ENCODE measurements at regions not wholly inside any gene's neighbourhood (a gene's known extent, or its start where the extent isn't known, plus 50 kb on each side); places are given as distances from the start of the nearest gene placed in this dataset.

- H3K4me3 ChIP-seq: no peak overlapping the region
- H3K27ac ChIP-seq: no peak overlapping the region
- H3K27me3 ChIP-seq (replicated peaks; ENCODE audit: insufficient read depth): no peaks in the 10 kb centered on the region
- no peak for TF ChIP-seq CTCF (IDR thresholded peaks at IDR 0.05)
- DNase-seq (ENCODE audit: low spot score) (no peak), ATAC-seq (ENCODE audit: insufficient number of reproducible peaks, low FRiP score, low read depth) (no peak)
- H3K4me1 ChIP-seq (ENCODE audit: control insufficient read depth in 1 of 2, low read depth in 2 of 2): no peaks in the 10 kb centered on the region
- H3K36me3 ChIP-seq: no peaks in the 10 kb centered on the region
- no peaks in the 10 kb centered on the region for H3K9me3 ChIP-seq
Observed at GRCh38 chr14:28138341-28138740, 628.2 kb upstream of the FOXG1 start.

DNA sequence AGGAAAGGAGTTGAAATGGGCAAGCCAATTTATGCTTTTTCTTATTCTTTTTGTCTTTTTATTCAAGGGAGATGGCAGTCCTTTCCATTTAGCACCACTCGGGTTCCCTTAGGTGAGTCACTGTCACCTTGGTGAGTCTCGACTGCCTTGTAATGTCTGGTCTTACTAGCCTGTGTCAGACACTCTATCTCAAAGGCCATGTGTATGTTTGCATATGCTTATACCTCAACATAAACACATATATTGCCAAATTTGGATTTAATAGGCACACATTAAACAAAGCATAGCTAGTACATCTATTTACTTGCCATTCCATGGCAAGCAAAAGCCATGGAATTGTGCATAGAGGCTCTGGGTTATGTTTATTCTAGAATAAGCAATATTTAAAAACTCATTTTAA lies 624.9 kb upstream of the FOXG1 start:
- no peak for TF ChIP-seq CTCF (IDR thresholded peaks at IDR 0.05)
- no peak for ATAC-seq (ENCODE audit: insufficient number of reproducible peaks, low FRiP score, low read depth)
- Histone ChIP-seq H3K4me1 (ENCODE audit: control insufficient read depth in 1 of 2, low read depth in 2 of 2) (no peaks in the 10 kb centered on the region), H3K9me3 (no peaks in the 10 kb centered on the region), H3K27me3 (replicated peaks; ENCODE audit: insufficient read depth) (no peaks in the 10 kb centered on the region), H3K4me3 (no peak overlapping the region), H3K36me3 (no peaks in the 10 kb centered on the region), H3K27ac (no peak overlapping the region)
- no peak for DNase-seq (ENCODE audit: low spot score)

DNA sequence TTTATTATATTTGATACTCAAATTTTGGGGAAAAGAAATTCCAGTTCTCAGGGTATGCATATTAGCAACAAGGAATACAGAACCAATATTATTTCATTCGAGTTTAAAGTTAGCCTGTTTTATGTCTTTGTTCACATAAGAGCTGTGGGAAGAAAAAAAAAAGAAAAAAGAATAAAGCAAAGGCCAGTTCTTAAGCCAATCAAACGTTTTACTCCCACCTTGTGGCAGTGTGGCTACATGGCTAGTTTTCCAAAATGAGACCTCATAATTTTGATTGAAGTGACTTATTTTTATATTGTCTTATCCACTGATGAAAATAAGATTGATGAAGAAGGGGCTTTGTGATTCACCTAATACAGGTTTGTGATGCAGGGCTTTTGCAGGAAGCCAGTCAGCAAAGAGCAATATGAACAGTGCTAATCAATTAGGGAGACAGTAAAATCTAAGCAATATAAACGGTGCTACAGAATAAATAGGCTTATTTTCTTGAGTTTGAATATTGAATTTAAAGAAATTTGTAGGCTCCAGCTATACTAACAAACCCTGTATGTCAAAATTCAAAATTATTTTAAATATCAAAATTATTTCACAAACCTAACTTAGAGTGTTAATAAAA lies 624.1 kb upstream of the FOXG1 start:
- Histone ChIP-seq H3K27me3 (replicated peaks; ENCODE audit: insufficient read depth) (no peaks in the 10 kb centered on the region), H3K4me1 (ENCODE audit: control insufficient read depth in 1 of 2, low read depth in 2 of 2) (no peaks in the 10 kb centered on the region), H3K4me3 (no peak overlapping the region), H3K36me3 (no peaks in the 10 kb centered on the region), H3K9me3 (no peaks in the 10 kb centered on the region), H3K27ac (no peak overlapping the region)
- DNase-seq (ENCODE audit: low spot score): no peak
- ATAC-seq (ENCODE audit: insufficient number of reproducible peaks, low FRiP score, low read depth): no peak
- no peak for TF ChIP-seq CTCF (IDR thresholded peaks at IDR 0.05)

DNA sequence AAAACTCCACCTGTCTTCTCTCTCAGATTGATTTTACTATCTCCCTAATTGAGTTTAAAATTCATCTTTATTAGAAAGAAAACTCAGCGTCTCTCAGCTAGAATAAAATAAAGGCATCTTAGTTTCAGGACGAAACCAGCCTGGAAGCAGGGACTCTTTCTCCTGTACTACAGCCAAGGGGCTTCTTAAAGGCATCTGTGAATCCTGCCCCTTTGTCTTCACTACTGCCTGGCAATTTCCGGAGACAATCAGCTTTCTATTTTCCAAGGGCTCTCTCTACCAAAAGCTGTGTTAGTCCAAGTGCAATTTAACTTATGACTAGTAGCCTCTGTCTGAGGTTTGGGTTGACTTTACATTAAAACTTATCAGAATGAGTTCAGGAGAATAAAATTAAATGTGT lies 623.3 kb upstream of the FOXG1 start:
- H3K27ac ChIP-seq: no peak overlapping the region
- no peaks in the 10 kb centered on the region for H3K4me1 ChIP-seq (ENCODE audit: control insufficient read depth in 1 of 2, low read depth in 2 of 2)
- no peak overlapping the region for H3K4me3 ChIP-seq
- no peaks in the 10 kb centered on the region for H3K9me3 ChIP-seq
- no peak for TF ChIP-seq CTCF (IDR thresholded peaks at IDR 0.05)
- ATAC-seq (ENCODE audit: insufficient number of reproducible peaks, low FRiP score, low read depth): no peak
- H3K27me3 ChIP-seq (replicated peaks; ENCODE audit: insufficient read depth): no peaks in the 10 kb centered on the region
- no peak for DNase-seq (ENCODE audit: low spot score)
- no peaks in the 10 kb centered on the region for H3K36me3 ChIP-seq

GRCh38 chr14:28151926-28152325 lies 614.7 kb upstream of the FOXG1 start:
- TF ChIP-seq CTCF (IDR thresholded peaks at IDR 0.05): no peak
- no peak overlapping the region for H3K27ac ChIP-seq
- no peaks in the 10 kb centered on the region for H3K9me3 ChIP-seq
- ATAC-seq (ENCODE audit: insufficient number of reproducible peaks, low FRiP score, low read depth) (no peak), DNase-seq (ENCODE audit: low spot score) (no peak)
- no peak overlapping the region for H3K4me3 ChIP-seq
- H3K4me1 ChIP-seq (ENCODE audit: control insufficient read depth in 1 of 2, low read depth in 2 of 2): no peaks in the 10 kb centered on the region
- no peaks in the 10 kb centered on the region for H3K36me3 ChIP-seq
- no peaks in the 10 kb centered on the region for H3K27me3 ChIP-seq (replicated peaks; ENCODE audit: insufficient read depth)
